HepG2 (cell line): ENCODE measurements at regions not wholly inside any gene's neighbourhood (a gene's known extent, or its start where the extent isn't known, plus 50 kb on each side); places are given as distances from the start of the nearest gene placed in this dataset.

Source experiments
- ATAC-seq: fragments of 200-7000 bp; cut with Tn5 transposase; 3 replicates; pipeline ENCODE4 v1.9.1; 2020; ENCODE audit warnings: mild to moderate bottlenecking, moderate library complexity
- BruUV-seq: library from RNA; stranded (reverse); fragments of 400-500 nt; replicated peaks from 2 replicates; lab custom pipeline; 2021; lab: Mats Ljungman, UMichigan
- CTCF ChIA-PET: fragments of 300-600 bp; formaldehyde crosslinking; extraction: SDS; loops from one replicate; lab custom pipeline; 2021; ENCODE audit warnings: low total read pairs, inconsistent platforms, low intra/inter-chr PET ratio; lab: Yijun Ruan, JAX
- POLR2A ChIA-PET: fragments of 350-600 bp; sonication (Branson Sonifier 250); formaldehyde crosslinking; loops from one replicate; lab custom pipeline; 2020; ENCODE audit warnings: antibody characterized with exemption, inconsistent platforms; lab: Yijun Ruan, JAX
- DNase-seq: peaks from one replicate; pipeline ENCODE4 v3.0.0-alpha.2; 2015; ENCODE audit warnings: low spot score
- FAIRE-seq: peaks from 3 replicates; lab custom pipeline; 2011; peaks lifted over from hg19 to GRCh38; lab: Jason Lieb, UNC
- H2AFZ ChIP-seq: one replicate; pipeline ENCODE4 v1.6.1; 2011; ENCODE audit warnings: low read length, inconsistent platforms
- H3K27ac ChIP-seq: fragments of 300-600 bp; 3 replicates; pipeline ENCODE4 v1.8.0; 2011; ENCODE audit warnings: mixed run types, mild to moderate bottlenecking, mixed read lengths, low read length, inconsistent platforms; ENCODE audit not compliant: insufficient read depth; ENCODE audit errors: extremely low read length
- H3K27me3 ChIP-seq, 2 experiments: fragments of 200-600 bp in 1 of 2; 2 replicates in 1 of 2; 3 replicates in 1 of 2; pipeline versions ENCODE4 v1.6.0 to v1.8.0; 2011; ENCODE audit warnings: low read length in 2 of 2, mild to moderate bottlenecking in 2 of 2, moderate library complexity in 2 of 2, inconsistent platforms in 1 of 2; ENCODE audit not compliant: insufficient read depth in 2 of 2, control insufficient read depth in 1 of 2
- H3K36me3 ChIP-seq, 2 experiments: fragments of 200-600 bp in 1 of 2; replicated peaks in 1 of 2; 2 replicates in 1 of 2; 3 replicates in 1 of 2; pipeline versions ENCODE4 v1.5.1 to v1.8.0; 2011; ENCODE audit warnings: low read length in 2 of 2, inconsistent platforms in 1 of 2; ENCODE audit not compliant: insufficient read depth in 2 of 2, control insufficient read depth in 1 of 2
- H3K4me1 ChIP-seq: 2 replicates; pipeline ENCODE4 v1.5.1; 2012; ENCODE audit warnings: low read length, inconsistent platforms; ENCODE audit not compliant: insufficient read depth
- H3K4me2 ChIP-seq: 2 replicates; pipeline ENCODE4 v1.6.0; 2011; ENCODE audit warnings: low read depth, low read length, inconsistent platforms
- H3K4me3 ChIP-seq, 3 experiments: fragments of 200-600 bp in 1 of 3; sonication (generic), shearing (Covaris generic) in 1 of 3; replicated peaks in 1 of 3; 2 replicates each; pipeline ENCODE4 v1.5.1; 2011 to 2016; ENCODE audit warnings: low read length in 3 of 3, inconsistent platforms in 2 of 3, low read depth in 2 of 3, mild to moderate bottlenecking in 2 of 3, control low read depth in 1 of 3, mixed read lengths in 1 of 3; ENCODE audit not compliant: insufficient read depth in 1 of 3
- H3K79me2 ChIP-seq: one replicate; pipeline ENCODE4 v1.6.1; 2011; ENCODE audit warnings: low read length, inconsistent platforms; ENCODE audit not compliant: insufficient read depth
- H3K9ac ChIP-seq: 2 replicates; pipeline ENCODE4 v1.6.0; 2011; ENCODE audit warnings: mild to moderate bottlenecking, low read depth, low read length, inconsistent platforms; ENCODE audit not compliant: insufficient read depth
- H3K9me3 ChIP-seq: 2 replicates; pipeline ENCODE4 v1.5.1; 2012; ENCODE audit warnings: mild to moderate bottlenecking, low read length
- H4K20me1 ChIP-seq: 2 replicates; pipeline ENCODE4 v1.6.0; 2011; ENCODE audit warnings: inconsistent platforms, mild to moderate bottlenecking, low read length, moderate library complexity; ENCODE audit not compliant: insufficient read depth
- ESRRA ChIP-seq: sonication (generic); formaldehyde crosslinking; IDR thresholded peaks from 2 replicates; pipeline ENCODE4 v1.5.1; 2020; ENCODE audit warnings: mild to moderate bottlenecking, low read depth, missing genetic modification reagents
- FOXA1 ChIP-seq, 2 experiments: fragments of 450-650 bp in 1 of 2; sonication (generic) in 1 of 2; formaldehyde crosslinking in 1 of 2; IDR thresholded peaks; 2 replicates each; pipeline versions ENCODE4 v1.4.0 to v1.6.1; 2016 to 2020; ENCODE audit warnings: missing genetic modification reagents in 1 of 2
- ISL2 ChIP-seq: sonication (generic); formaldehyde crosslinking; IDR thresholded peaks from 2 replicates; pipeline ENCODE4 v1.5.0; 2020; ENCODE audit warnings: missing genetic modification reagents
- JUND ChIP-seq: sonication (generic); formaldehyde crosslinking; IDR thresholded peaks from 2 replicates; pipeline ENCODE4 v1.8.0; 2022; ENCODE audit warnings: mild to moderate bottlenecking, missing genetic modification reagents
- KLF13 ChIP-seq: sonication (generic); formaldehyde crosslinking; IDR thresholded peaks from 2 replicates; pipeline ENCODE4 v1.4.0; 2020; ENCODE audit warnings: mild to moderate bottlenecking, missing genetic modification reagents
- PTBP1 ChIP-seq: fragments of 200-400 bp; formaldehyde crosslinking; IDR thresholded peaks from 2 replicates; pipeline ENCODE4 v1.6.1; 2018; ENCODE audit warnings: low read length, low read depth; ENCODE audit not compliant: poor library complexity, severe bottlenecking
- SAP130 ChIP-seq: IDR thresholded peaks from 2 replicates; pipeline ENCODE4 v1.6.1; 2016; ENCODE audit warnings: low read depth
- TFDP1 ChIP-seq: IDR thresholded peaks from 2 replicates; pipeline ENCODE4 v1.6.1; 2016; ENCODE audit warnings: missing compliant biosample characterization, missing genetic modification reagents, borderline replicate concordance
- THAP8 ChIP-seq: sonication (generic); formaldehyde crosslinking; IDR thresholded peaks from 2 replicates; pipeline ENCODE4 v1.5.1; 2020; ENCODE audit warnings: missing genetic modification reagents, mild to moderate bottlenecking, borderline replicate concordance
- ZBTB43 ChIP-seq: sonication (generic); formaldehyde crosslinking; conservative IDR thresholded peaks from 2 replicates; pipeline ENCODE4 v1.4.0; 2020; ENCODE audit warnings: missing genetic modification reagents
- ZMYM2 ChIP-seq: sonication (generic); formaldehyde crosslinking; IDR thresholded peaks from 2 replicates; pipeline ENCODE4 v1.8.0; 2022; ENCODE audit warnings: mild to moderate bottlenecking, missing genetic modification reagents
- ZNF12 ChIP-seq: sonication (generic); formaldehyde crosslinking; IDR thresholded peaks from 2 replicates; pipeline ENCODE4 v1.5.0; 2020; ENCODE audit warnings: missing genetic modification reagents
- ZNF670 ChIP-seq: sonication (generic); formaldehyde crosslinking; IDR thresholded peaks from 2 replicates; pipeline ENCODE4 v1.8.0; 2022; ENCODE audit warnings: mild to moderate bottlenecking, missing genetic modification reagents, borderline replicate concordance
- WGBS: methylation state at CpG from one replicate; pipeline ENCODE4 v1.1.6; 2017; ENCODE audit warnings: low lambda C conversion rate; 5-methylcytosine and 5-hydroxymethylcytosine counted together
- in situ Hi-C: cut with HindIII; loops from 2 replicates; pipeline ENCODE4 v1.10.0; 2017; ENCODE audit warnings: low pct_unique_long_range_greater_than_20kb; ENCODE audit not compliant: extremely low pct_ligation_motif_present
- intact Hi-C: fragments of 100-400 bp; cut with micrococcal nuclease; formaldehyde crosslinking; loops from one replicate; pipeline ENCODE4 v1.10.0; 2022; ENCODE audit not compliant: unreplicated experiment

GRCh38 chr10:78953799-78954297, 114.9 kb upstream of the ZMIZ1 start:
- in situ Hi-C loops, result no loop called here
- TF ChIP-seq THAP8 (CRISPR knock-in tag) (no peak), ZBTB43 (CRISPR knock-in tag) (no peak), JUND (CRISPR knock-in tag) (no peak), ZNF12 (CRISPR knock-in tag) (peak; percentile 87), SAP130 (no peak), ZMYM2 (CRISPR knock-in tag) (no peak)
- TF ChIP-seq, all 625 proteins: peak for 1

GRCh38 chr10:78954689-78955088, 114.1 kb upstream of the ZMIZ1 start:
- H3K27ac ChIP-seq, result no peak overlapping the region
- no peak for FAIRE-seq
- POLR2A ChIA-PET, result no interaction called here

More at GRCh38 chr10:78953799-78954297, 114.9 kb upstream of the ZMIZ1 start:
- no peaks in the 10 kb centered on the region for H3K27me3 ChIP-seq
- no peak overlapping the region for H3K9ac ChIP-seq
- no peaks in the 10 kb centered on the region for H4K20me1 ChIP-seq
- no peak overlapping the region for H3K27ac ChIP-seq
- H3K4me2 ChIP-seq, result no peak overlapping the region
- peaks cover 23% of the 10 kb centered on the region for H3K4me1 ChIP-seq
- no peak for ATAC-seq
- CTCF ChIA-PET, result no interaction called here
- H3K4me3 ChIP-seq, result no peak overlapping the region
- intact Hi-C loops, result no loop called here
- no peak for DNase-seq
- WGBS, result 90% methylated on average over 6 of the region's 7 CpGs
- H2AFZ ChIP-seq, result no peak overlapping the region
- H3K36me3 ChIP-seq, result no peaks in the 10 kb centered on the region
- POLR2A ChIA-PET, result interaction anchor here (0.6 kb wide), 1 partner anchor 13 kb away, joined by 3 read pairs; no protein-coding TSS in a partner anchor
- no TSS peak for BruUV-seq
- no peaks in the 10 kb centered on the region for H3K9me3 ChIP-seq
- no peak for FAIRE-seq
- H3K79me2 ChIP-seq, result no peaks in the 10 kb centered on the region

More at GRCh38 chr10:78954689-78955088, 114.1 kb upstream of the ZMIZ1 start:
- no TSS peak for BruUV-seq
- Histone ChIP-seq H2AFZ (no peak overlapping the region), H3K27me3 (no peaks in the 10 kb centered on the region), H3K4me3 (no peak overlapping the region), H3K4me1 (peaks cover 29% of the 10 kb centered on the region), H3K79me2 (no peaks in the 10 kb centered on the region), H3K9me3 (no peaks in the 10 kb centered on the region), H3K36me3 (no peaks in the 10 kb centered on the region), H4K20me1 (no peaks in the 10 kb centered on the region), H3K4me2 (no peak overlapping the region), H3K9ac (no peak overlapping the region)
- no peak for TF ChIP-seq ESRRA (CRISPR knock-in tag)
- no peak for TF ChIP-seq ZNF670 (CRISPR knock-in tag)
- no peak for TF ChIP-seq PTBP1
- no peak for TF ChIP-seq TFDP1
- TF ChIP-seq ISL2 (CRISPR knock-in tag), result no peak
- no peak for TF ChIP-seq FOXA1 (IDR thresholded peaks at IDR 0.05)
- no peak for TF ChIP-seq FOXA1 (CRISPR knock-in tag; IDR thresholded peaks at IDR 0.05)
- no peak for TF ChIP-seq KLF13 (CRISPR knock-in tag)
- WGBS, result 94% methylated on average over 7 of the region's 7 CpGs
- in situ Hi-C loops, result no loop called here
- DNase-seq (no peak), ATAC-seq (no peak)
- intact Hi-C loops, result no loop called here
- CTCF ChIA-PET, result no interaction called here
